ENCODE measurements at regions not wholly inside any gene's neighbourhood (a gene's known extent, or its start where the extent isn't known, plus 50 kb on each side); places are given as distances from the start of the nearest gene placed in this dataset.

GRCh38 chr3:59261009-59261408 is 211.2 kb upstream of the CFAP20DC start:
- Histone ChIP-seq H3K9ac (ENCODE audit: low read depth, low read length) (no peak overlapping the region), H3K36me3 (ENCODE audit: insufficient read depth, low read length) (no peaks in the 10 kb centered on the region), H3K4me1 (ENCODE audit: control insufficient read depth, insufficient read depth, low read length) (peaks cover 4% of the 10 kb centered on the region), H3K9me3 (replicated peaks; ENCODE audit: low read length) (no peaks in the 10 kb centered on the region), H3K4me3 (ENCODE audit: low read length) (no peak overlapping the region), H3K27me3 (ENCODE audit: control insufficient read depth, insufficient read depth, low read length) (no peaks in the 10 kb centered on the region), H3K4me2 (ENCODE audit: low read length) (no peak overlapping the region)

- H3K4me1 ChIP-seq (ENCODE audit: control insufficient read depth, insufficient read depth, low read length), result no peaks in the 10 kb centered on the region
- no peaks in the 10 kb centered on the region for H3K36me3 ChIP-seq (ENCODE audit: insufficient read depth, low read length)
- H3K4me3 ChIP-seq (ENCODE audit: low read length), result no peak overlapping the region
- no peak overlapping the region for H3K4me2 ChIP-seq (ENCODE audit: low read length)
- H3K9me3 ChIP-seq (replicated peaks; ENCODE audit: low read length), result no peaks in the 10 kb centered on the region
- no peak overlapping the region for H3K9ac ChIP-seq (ENCODE audit: low read depth, low read length)
- H3K27me3 ChIP-seq (ENCODE audit: control insufficient read depth, insufficient read depth, low read length), result peaks cover 4% of the 10 kb centered on the region
Measured at GRCh38 chr3:59258550-59259260, 208.9 kb upstream of the CFAP20DC start.

- no peak overlapping the region for H3K9ac ChIP-seq (ENCODE audit: low read depth, low read length)
Measured at GRCh38 chr3:59257506-59257905, 207.7 kb upstream of the CFAP20DC start.

GRCh38 chr3:59256230-59256629 is 206.4 kb upstream of the CFAP20DC start:
- H3K9me3 ChIP-seq (replicated peaks; ENCODE audit: low read length), result no peaks in the 10 kb centered on the region
- H3K36me3 ChIP-seq (ENCODE audit: insufficient read depth, low read length), result no peaks in the 10 kb centered on the region
- peaks cover 4% of the 10 kb centered on the region for H3K27me3 ChIP-seq (ENCODE audit: control insufficient read depth, insufficient read depth, low read length)
- H3K4me2 ChIP-seq (ENCODE audit: low read length), result no peak overlapping the region
- H3K4me1 ChIP-seq (ENCODE audit: control insufficient read depth, insufficient read depth, low read length), result no peaks in the 10 kb centered on the region
- no peak overlapping the region for H3K9ac ChIP-seq (ENCODE audit: low read depth, low read length)
- H3K4me3 ChIP-seq (ENCODE audit: low read length), result no peak overlapping the region

More at GRCh38 chr3:59257506-59257905, 207.7 kb upstream of the CFAP20DC start:
- Histone ChIP-seq H3K4me2 (ENCODE audit: low read length) (no peak overlapping the region), H3K9me3 (replicated peaks; ENCODE audit: low read length) (no peaks in the 10 kb centered on the region), H3K4me3 (ENCODE audit: low read length) (no peak overlapping the region), H3K36me3 (ENCODE audit: insufficient read depth, low read length) (no peaks in the 10 kb centered on the region), H3K4me1 (ENCODE audit: control insufficient read depth, insufficient read depth, low read length) (no peaks in the 10 kb centered on the region), H3K27me3 (ENCODE audit: control insufficient read depth, insufficient read depth, low read length) (peaks cover 4% of the 10 kb centered on the region)

GRCh38 chr3:59254976-59255375 is 205.2 kb upstream of the CFAP20DC start:
- Histone ChIP-seq H3K27me3 (ENCODE audit: control insufficient read depth, insufficient read depth, low read length) (peaks cover 4% of the 10 kb centered on the region), H3K36me3 (ENCODE audit: insufficient read depth, low read length) (no peaks in the 10 kb centered on the region), H3K4me3 (ENCODE audit: low read length) (no peak overlapping the region), H3K4me2 (ENCODE audit: low read length) (no peak overlapping the region), H3K4me1 (ENCODE audit: control insufficient read depth, insufficient read depth, low read length) (no peaks in the 10 kb centered on the region), H3K9me3 (replicated peaks; ENCODE audit: low read length) (no peaks in the 10 kb centered on the region), H3K9ac (ENCODE audit: low read depth, low read length) (no peak overlapping the region)

GRCh38 chr3:59254433-59254832 is 204.6 kb upstream of the CFAP20DC start:
- Histone ChIP-seq H3K4me1 (ENCODE audit: control insufficient read depth, insufficient read depth, low read length) (no peaks in the 10 kb centered on the region), H3K27me3 (ENCODE audit: control insufficient read depth, insufficient read depth, low read length) (peaks cover 4% of the 10 kb centered on the region), H3K9ac (ENCODE audit: low read depth, low read length) (no peak overlapping the region), H3K36me3 (ENCODE audit: insufficient read depth, low read length) (no peaks in the 10 kb centered on the region), H3K4me3 (ENCODE audit: low read length) (no peak overlapping the region), H3K9me3 (replicated peaks; ENCODE audit: low read length) (no peaks in the 10 kb centered on the region), H3K4me2 (ENCODE audit: low read length) (no peak overlapping the region)

GRCh38 chr3:59253523-59253922 is 203.7 kb upstream of the CFAP20DC start:
- Histone ChIP-seq H3K9me3 (replicated peaks; ENCODE audit: low read length) (no peaks in the 10 kb centered on the region), H3K4me2 (ENCODE audit: low read length) (no peak overlapping the region), H3K4me3 (ENCODE audit: low read length) (no peak overlapping the region), H3K4me1 (ENCODE audit: control insufficient read depth, insufficient read depth, low read length) (no peaks in the 10 kb centered on the region), H3K27me3 (ENCODE audit: control insufficient read depth, insufficient read depth, low read length) (peaks cover 4% of the 10 kb centered on the region), H3K36me3 (ENCODE audit: insufficient read depth, low read length) (no peaks in the 10 kb centered on the region), H3K9ac (ENCODE audit: low read depth, low read length) (no peak overlapping the region)

GRCh38 chr3:59251869-59252268 is 202.0 kb upstream of the CFAP20DC start:
- H3K4me1 ChIP-seq (ENCODE audit: control insufficient read depth, insufficient read depth, low read length), result no peaks in the 10 kb centered on the region
- no peak overlapping the region for H3K4me2 ChIP-seq (ENCODE audit: low read length)
- H3K4me3 ChIP-seq (ENCODE audit: low read length), result no peak overlapping the region
- no peaks in the 10 kb centered on the region for H3K36me3 ChIP-seq (ENCODE audit: insufficient read depth, low read length)
- no peak overlapping the region for H3K9ac ChIP-seq (ENCODE audit: low read depth, low read length)
- peaks cover 4% of the 10 kb centered on the region for H3K27me3 ChIP-seq (ENCODE audit: control insufficient read depth, insufficient read depth, low read length)
- no peaks in the 10 kb centered on the region for H3K9me3 ChIP-seq (replicated peaks; ENCODE audit: low read length)

GRCh38 chr3:59250600-59250999 is 200.8 kb upstream of the CFAP20DC start:
- Histone ChIP-seq H3K27me3 (ENCODE audit: control insufficient read depth, insufficient read depth, low read length) (peaks cover 4% of the 10 kb centered on the region), H3K36me3 (ENCODE audit: insufficient read depth, low read length) (no peaks in the 10 kb centered on the region), H3K9ac (ENCODE audit: low read depth, low read length) (no peak overlapping the region), H3K9me3 (replicated peaks; ENCODE audit: low read length) (no peaks in the 10 kb centered on the region), H3K4me1 (ENCODE audit: control insufficient read depth, insufficient read depth, low read length) (no peaks in the 10 kb centered on the region), H3K4me3 (ENCODE audit: low read length) (no peak overlapping the region), H3K4me2 (ENCODE audit: low read length) (no peak overlapping the region)

GRCh38 chr3:59249698-59250361 is 200.0 kb upstream of the CFAP20DC start:
- Histone ChIP-seq H3K9me3 (replicated peaks; ENCODE audit: low read length) (no peaks in the 10 kb centered on the region), H3K36me3 (ENCODE audit: insufficient read depth, low read length) (no peaks in the 10 kb centered on the region), H3K4me2 (ENCODE audit: low read length) (no peak overlapping the region), H3K4me3 (ENCODE audit: low read length) (no peak overlapping the region), H3K27me3 (ENCODE audit: control insufficient read depth, insufficient read depth, low read length) (peaks cover 2% of the 10 kb centered on the region), H3K4me1 (ENCODE audit: control insufficient read depth, insufficient read depth, low read length) (no peaks in the 10 kb centered on the region), H3K9ac (ENCODE audit: low read depth, low read length) (no peak overlapping the region)

- H3K4me1 ChIP-seq (ENCODE audit: control insufficient read depth, insufficient read depth, low read length), result no peaks in the 10 kb centered on the region
- no peaks in the 10 kb centered on the region for H3K36me3 ChIP-seq (ENCODE audit: insufficient read depth, low read length)
- H3K4me3 ChIP-seq (ENCODE audit: low read length), result no peak overlapping the region
Measured at GRCh38 chr3:59249004-59249403, 199.2 kb upstream of the CFAP20DC start.

GRCh38 chr3:59247402-59247841 is 197.6 kb upstream of the CFAP20DC start:
- Histone ChIP-seq H3K9me3 (replicated peaks; ENCODE audit: low read length) (no peaks in the 10 kb centered on the region), H3K4me3 (ENCODE audit: low read length) (no peak overlapping the region), H3K4me1 (ENCODE audit: control insufficient read depth, insufficient read depth, low read length) (no peaks in the 10 kb centered on the region), H3K9ac (ENCODE audit: low read depth, low read length) (no peak overlapping the region), H3K4me2 (ENCODE audit: low read length) (no peak overlapping the region), H3K27me3 (ENCODE audit: control insufficient read depth, insufficient read depth, low read length) (no peaks in the 10 kb centered on the region), H3K36me3 (ENCODE audit: insufficient read depth, low read length) (no peaks in the 10 kb centered on the region)

More at GRCh38 chr3:59249004-59249403, 199.2 kb upstream of the CFAP20DC start:
- H3K9me3 ChIP-seq (replicated peaks; ENCODE audit: low read length), result no peaks in the 10 kb centered on the region
- no peak overlapping the region for H3K9ac ChIP-seq (ENCODE audit: low read depth, low read length)
- no peaks in the 10 kb centered on the region for H3K27me3 ChIP-seq (ENCODE audit: control insufficient read depth, insufficient read depth, low read length)
- H3K4me2 ChIP-seq (ENCODE audit: low read length), result no peak overlapping the region
